A549 (cell line): ENCODE measurements at regions not wholly inside any gene's neighbourhood (a gene's known extent, or its start where the extent isn't known, plus 50 kb on each side); places are given as distances from the start of the nearest gene placed in this dataset.
A peak's percentile ranks its signal among the peaks of the same experiment; 100 is the strongest.

Experiments used
- ATAC-seq, 2 experiments: fragments of 200-7000 bp in 1 of 2; fragments of >200 bp in 1 of 2; cut with Nextera tagmentation in 1 of 2; cut with Tn5 transposase in 1 of 2; 3 replicates each; pipeline versions ENCODE4 v1.8.0 to v1.9.1; 2018 to 2020; ENCODE audit warnings: mild to moderate bottlenecking in 1 of 2, moderate library complexity in 1 of 2
- CTCF ChIA-PET: fragments of 300-600 bp; sonication (Branson Sonifier 250); formaldehyde crosslinking; extraction: SDS; loops from one replicate; lab custom pipeline; 2021; ENCODE audit warnings: antibody characterized with exemption, inconsistent platforms; lab: Yijun Ruan, JAX
- POLR2A ChIA-PET: fragments of 350-600 bp; formaldehyde crosslinking; extraction: SDS; loops from one replicate; lab custom pipeline; 2021; ENCODE audit warnings: antibody characterized with exemption, inconsistent platforms; lab: Yijun Ruan, JAX
- DNase-seq, 2 experiments: peaks; one replicate each; pipeline versions ENCODE4 v3.0.0 to v3.0.0-alpha.2; 2011 to 2016; ENCODE audit warnings: low read depth in 1 of 2, low spot score in 1 of 2
- FAIRE-seq: peaks from 2 replicates; lab custom pipeline; 2011; peaks lifted over from hg19 to GRCh38; lab: Jason Lieb, UNC
- H3K27ac ChIP-seq, 2 experiments: fragments of >200 bp; sonication (Bioruptor Twin); formaldehyde crosslinking; 3 replicates each; pipeline ENCODE4 v1.5.1; 2016 to 2017
- H3K4me1 ChIP-seq: fragments of >200 bp; sonication (Bioruptor Twin); formaldehyde crosslinking; 3 replicates; pipeline ENCODE4 v1.6.1; 2016
- H3K4me2 ChIP-seq: fragments of >200 bp; sonication (Bioruptor Twin); formaldehyde crosslinking; 3 replicates; pipeline ENCODE4 v1.6.1; 2016
- H3K4me3 ChIP-seq: fragments of >200 bp; sonication (Bioruptor Twin); formaldehyde crosslinking; 3 replicates; pipeline ENCODE4 v1.5.1; 2016
- H3K9me3 ChIP-seq: fragments of >200 bp; sonication (Bioruptor Twin); formaldehyde crosslinking; 3 replicates; pipeline ENCODE4 v1.6.1; 2016
- ATOH8 ChIP-seq: fragments of 250-450 bp; sonication (Bioruptor Pico); IDR thresholded peaks from 2 replicates; pipeline ENCODE4 v1.5.0; 2020; ENCODE audit warnings: low read depth, mild to moderate bottlenecking, moderate library complexity
- CEBPB ChIP-seq, 2 experiments: fragments of >200 bp in 1 of 2; sonication (Bioruptor Twin) in 1 of 2; formaldehyde crosslinking in 1 of 2; IDR thresholded peaks; 2 replicates each; pipeline ENCODE4 v1.6.1; 2012 to 2016
- CTCF ChIP-seq: fragments of >200 bp; sonication (Bioruptor Twin); formaldehyde crosslinking; IDR thresholded peaks from 3 replicates; pipeline ENCODE4 v1.5.1; 2016
- E2F6 ChIP-seq: IDR thresholded peaks from 2 replicates; pipeline ENCODE4 v1.6.1; 2012; ENCODE audit warnings: low read depth, borderline replicate concordance
- EHF ChIP-seq: fragments of 250-450 bp; sonication (Bioruptor Pico); IDR thresholded peaks from 2 replicates; pipeline ENCODE4 v1.5.0; 2020; ENCODE audit warnings: mild to moderate bottlenecking
- ELK1 ChIP-seq: fragments of 150-350 bp; IDR thresholded peaks from 2 replicates; pipeline ENCODE4 v1.6.1; 2014; ENCODE audit warnings: low read depth, mild to moderate bottlenecking, low read length
- EP300 ChIP-seq, 2 experiments: fragments of >200 bp; sonication (Bioruptor Twin); formaldehyde crosslinking; IDR thresholded peaks; 2 replicates in 1 of 2; 3 replicates in 1 of 2; pipeline ENCODE4 v1.6.1; 2016 to 2017
- FOSB ChIP-seq: fragments of 250-450 bp; sonication (Bioruptor Pico); IDR thresholded peaks from 2 replicates; pipeline ENCODE4 v1.5.0; 2020; ENCODE audit warnings: mild to moderate bottlenecking, moderate library complexity
- GATA3 ChIP-seq: IDR thresholded peaks from 2 replicates; pipeline ENCODE4 v1.6.1; 2012; ENCODE audit warnings: borderline replicate concordance
- HDAC2 ChIP-seq: fragments of 200-600 bp; sonication (generic); IDR thresholded peaks from 2 replicates; pipeline ENCODE4 v1.6.1; 2016
- HES2 ChIP-seq: fragments of >200 bp; sonication (Bioruptor Twin); formaldehyde crosslinking; IDR thresholded peaks from 2 replicates; pipeline ENCODE4 v1.6.1; 2016
- HEYL ChIP-seq: fragments of 250-450 bp; sonication (Bioruptor Pico); IDR thresholded peaks from 2 replicates; pipeline ENCODE4 v1.8.0; 2021; ENCODE audit warnings: mild to moderate bottlenecking, moderate library complexity
- HOXA7 ChIP-seq: fragments of 250-450 bp; sonication (Bioruptor Pico); IDR thresholded peaks from 2 replicates; pipeline ENCODE4 v1.5.0; 2020; ENCODE audit warnings: mild to moderate bottlenecking, moderate library complexity
- MAFK ChIP-seq: fragments of 450-650 bp; IDR thresholded peaks from 2 replicates; pipeline ENCODE4 v1.6.1; 2014; ENCODE audit not compliant: partially characterized antibody
- NFE2L2 ChIP-seq: fragments of 150-350 bp; conservative IDR thresholded peaks from 2 replicates; pipeline ENCODE4 v1.6.1; 2014; ENCODE audit warnings: low read length
- NR3C1 ChIP-seq: fragments of >200 bp; sonication (Bioruptor Twin); formaldehyde crosslinking; IDR thresholded peaks from 3 replicates; pipeline ENCODE4 v1.6.1; 2017
- RARB ChIP-seq: fragments of 250-450 bp; sonication (Bioruptor Pico); IDR thresholded peaks from 2 replicates; pipeline ENCODE4 v1.8.0; 2021; ENCODE audit warnings: mild to moderate bottlenecking, moderate library complexity
- RNF2 ChIP-seq: fragments of 200-600 bp; sonication (generic); IDR thresholded peaks from 2 replicates; pipeline ENCODE4 v1.6.1; 2016; ENCODE audit warnings: low read depth, mild to moderate bottlenecking, antibody characterized with exemption, moderate library complexity, borderline replicate concordance
- TP53 ChIP-seq: fragments of 250-450 bp; sonication (Bioruptor Pico); IDR thresholded peaks from 2 replicates; pipeline ENCODE4 v1.5.0; 2021; ENCODE audit warnings: mild to moderate bottlenecking, moderate library complexity
- ZC3H11A ChIP-seq: fragments of 450-650 bp; IDR thresholded peaks from 2 replicates; pipeline ENCODE4 v1.6.1; 2014; ENCODE audit warnings: antibody characterized with exemption, mild to moderate bottlenecking
- ZNF302 ChIP-seq: fragments of 250-450 bp; sonication (Bioruptor Pico); IDR thresholded peaks from 2 replicates; pipeline ENCODE4 v1.9.0; 2021; ENCODE audit warnings: inconsistent platforms, mild to moderate bottlenecking, moderate library complexity
- WGBS: methylation state at CpG from one replicate; pipeline ENCODE4 v1.1.6; 2017; ENCODE audit errors: missing lambda C conversion rate; 5-methylcytosine and 5-hydroxymethylcytosine counted together

GRCh38 chr2:196266855-196267254 lies 95.5 kb upstream of the STK17B start:
- H3K9me3 ChIP-seq = no peaks in the 10 kb centered on the region
- no peak for ATAC-seq
- H3K27ac ChIP-seq = no peak overlapping the region; a peak in 1 of 6 replicates
- TF ChIP-seq RNF2 (no peak), CEBPB (IDR thresholded peaks at IDR 0.05) (no peak), ZC3H11A (no peak), HOXA7 (CRISPR knock-in tag) (no peak), HDAC2 (no peak), CTCF (no peak), ZNF302 (no peak), HES2 (no peak), HEYL (CRISPR knock-in tag) (no peak), MAFK (no peak)
- TF ChIP-seq, all 56 proteins: peak for 0
- no peak overlapping the region for H3K4me2 ChIP-seq
- H3K4me3 ChIP-seq = no peak overlapping the region
- peaks cover 21% of the 10 kb centered on the region; the same call in 2 of the 3 replicates for H3K4me1 ChIP-seq
- ChIA-PET CTCF (interaction anchor here (0.8 kb wide), 1 partner anchor 46 kb away, joined by 3 read pairs; no protein-coding TSS in a partner anchor), POLR2A (no interaction called here)
- DNase-seq (no peak), FAIRE-seq (no peak)

GRCh38 chr2:196268025-196268424 lies 96.6 kb upstream of the STK17B start:
- H3K4me2 ChIP-seq = no peak overlapping the region
- ATAC-seq (no peak), DNase-seq (no peak), FAIRE-seq (no peak)
- H3K4me3 ChIP-seq = no peak overlapping the region
- peaks cover 21% of the 10 kb centered on the region; the same call in 2 of the 3 replicates for H3K4me1 ChIP-seq
- no peak for TF ChIP-seq RARB (CRISPR knock-in tag)
- no peak for TF ChIP-seq FOSB (CRISPR knock-in tag)
- no peak for TF ChIP-seq E2F6
- no peak for TF ChIP-seq NFE2L2
- no peak for TF ChIP-seq NR3C1
- no peak for TF ChIP-seq GATA3
- no peak for TF ChIP-seq ZC3H11A
- no peak for TF ChIP-seq TP53
- no peak for TF ChIP-seq EHF (CRISPR knock-in tag)
- TF ChIP-seq CEBPB (IDR thresholded peaks at IDR 0.05) = no peak
- no peak for TF ChIP-seq ATOH8
- no peak for TF ChIP-seq EP300 (IDR thresholded peaks at IDR 0.05)
- no peak for TF ChIP-seq ELK1
- H3K9me3 ChIP-seq = no peaks in the 10 kb centered on the region
- WGBS = 93% methylated on average over 1 of the region's 1 CpG
- H3K27ac ChIP-seq = peak overlapping the region in 1 of 2 experiments; percentile 5; a peak in 1 of 6 replicates
- POLR2A ChIA-PET = no interaction called here
- CTCF ChIA-PET = no interaction called here
